PC-3 (cell line): ENCODE measurements at regions not wholly inside any gene's neighbourhood (a gene's known extent, or its start where the extent isn't known, plus 50 kb on each side); places are given as distances from the start of the nearest gene placed in this dataset.

Experiments used
- ATAC-seq: fragments of 200-7000 bp; cut with Tn5 transposase; 2 replicates; pipeline ENCODE4 v1.9.1; 2020; ENCODE audit warnings: mild to moderate bottlenecking, moderate library complexity
- BruUV-seq: library from RNA; stranded (reverse); fragments of 400-500 nt; replicated peaks from 2 replicates; lab custom pipeline; 2021; lab: Mats Ljungman, UMichigan
- CTCF ChIA-PET: fragments of 300-600 bp; sonication (Branson Sonifier 250); formaldehyde crosslinking; loops from one replicate; lab custom pipeline; 2022; ENCODE audit warnings: antibody characterized with exemption; lab: Charles Lee
- POLR2A ChIA-PET: fragments of 300-600 bp; sonication (Branson Sonifier 250); formaldehyde crosslinking; loops from one replicate; lab custom pipeline; 2022; ENCODE audit warnings: antibody characterized with exemption; ENCODE audit not compliant: unreplicated experiment; lab: Charles Lee
- DNase-seq: peaks from one replicate; pipeline ENCODE4 v3.0.0-alpha.2; 2015
- H2AFZ ChIP-seq: fragments of 300-600 bp; sonication (generic); 2 replicates; pipeline ENCODE4 v1.6.0; 2016; ENCODE audit warnings: antibody characterized with exemption, low read length
- H3F3A ChIP-seq: fragments of 300-600 bp; sonication (generic); one replicate; pipeline ENCODE4 v1.6.0; 2017; ENCODE audit warnings: antibody characterized with exemption, low read length, control low read depth, mild to moderate bottlenecking; ENCODE audit not compliant: unreplicated experiment
- H3K27ac ChIP-seq: fragments of 300-600 bp; sonication (generic); 2 replicates; pipeline ENCODE4 v1.5.1; 2016; ENCODE audit warnings: mild to moderate bottlenecking, low read length
- H3K27me3 ChIP-seq: fragments of 300-600 bp; sonication (generic); 2 replicates; pipeline ENCODE4 v1.6.1; 2016; ENCODE audit warnings: low read length, mixed read lengths
- H3K36me3 ChIP-seq: fragments of 300-600 bp; sonication (generic); 2 replicates; pipeline ENCODE4 v1.6.1; 2016; ENCODE audit warnings: low read depth, mixed run types, low read length, mixed read lengths
- H3K4me1 ChIP-seq: fragments of 300-600 bp; sonication (generic); 2 replicates; pipeline ENCODE4 v1.5.1; 2016; ENCODE audit warnings: low read length; ENCODE audit not compliant: insufficient read depth
- H3K4me2 ChIP-seq: fragments of 300-600 bp; sonication (generic); 2 replicates; pipeline ENCODE4 v1.6.0; 2016; ENCODE audit warnings: low read length
- H3K4me3 ChIP-seq: fragments of 300-600 bp; sonication (generic); 2 replicates; pipeline ENCODE4 v1.5.1; 2016; ENCODE audit warnings: mild to moderate bottlenecking, low read length, mixed read lengths
- H3K79me2 ChIP-seq: fragments of 300-600 bp; sonication (generic); 2 replicates; pipeline ENCODE4 v1.6.1; 2017; ENCODE audit warnings: low read length, mixed read lengths
- H3K9ac ChIP-seq: fragments of 300-600 bp; sonication (generic); 2 replicates; pipeline ENCODE4 v1.6.0; 2016; ENCODE audit warnings: mild to moderate bottlenecking, low read length
- H3K9me2 ChIP-seq: fragments of 300-600 bp; sonication (generic); replicated peaks from 2 replicates; pipeline ENCODE4 v1.6.1; 2016; ENCODE audit warnings: mixed run types, low read length, mixed read lengths
- H3K9me3 ChIP-seq: fragments of 300-600 bp; sonication (generic); 2 replicates; pipeline ENCODE4 v1.6.1; 2016; ENCODE audit warnings: low read length, mixed read lengths
- H4K20me1 ChIP-seq: fragments of 300-600 bp; sonication (generic); 2 replicates; pipeline ENCODE4 v1.6.1; 2016; ENCODE audit warnings: low read length, mixed read lengths
- EZH2 ChIP-seq: fragments of 300-600 bp; sonication (generic); IDR thresholded peaks from one replicate; pipeline ENCODE4 v1.6.1; 2017; ENCODE audit warnings: antibody characterized with exemption, mild to moderate bottlenecking, low read length; ENCODE audit not compliant: unreplicated experiment
- EZH2phosphoT487 ChIP-seq: fragments of 300-600 bp; sonication (generic); IDR thresholded peaks from 2 replicates; pipeline ENCODE4 v1.6.1; 2018; ENCODE audit warnings: mild to moderate bottlenecking, antibody characterized with exemption, low read length, borderline replicate concordance
- intact Hi-C: fragments of 100-400 bp; cut with micrococcal nuclease; formaldehyde crosslinking; loops from 2 replicates; pipeline ENCODE4 v1.9.0; 2023
- TF ChIP-seq, protein P1 (sequence below): fragments of 300-600 bp; sonication (generic); conservative IDR thresholded peaks from 2 replicates; pipeline ENCODE4 v1.5.1; 2017; ENCODE audit warnings: antibody characterized with exemption, low read depth, mild to moderate bottlenecking, low read length

DNA sequence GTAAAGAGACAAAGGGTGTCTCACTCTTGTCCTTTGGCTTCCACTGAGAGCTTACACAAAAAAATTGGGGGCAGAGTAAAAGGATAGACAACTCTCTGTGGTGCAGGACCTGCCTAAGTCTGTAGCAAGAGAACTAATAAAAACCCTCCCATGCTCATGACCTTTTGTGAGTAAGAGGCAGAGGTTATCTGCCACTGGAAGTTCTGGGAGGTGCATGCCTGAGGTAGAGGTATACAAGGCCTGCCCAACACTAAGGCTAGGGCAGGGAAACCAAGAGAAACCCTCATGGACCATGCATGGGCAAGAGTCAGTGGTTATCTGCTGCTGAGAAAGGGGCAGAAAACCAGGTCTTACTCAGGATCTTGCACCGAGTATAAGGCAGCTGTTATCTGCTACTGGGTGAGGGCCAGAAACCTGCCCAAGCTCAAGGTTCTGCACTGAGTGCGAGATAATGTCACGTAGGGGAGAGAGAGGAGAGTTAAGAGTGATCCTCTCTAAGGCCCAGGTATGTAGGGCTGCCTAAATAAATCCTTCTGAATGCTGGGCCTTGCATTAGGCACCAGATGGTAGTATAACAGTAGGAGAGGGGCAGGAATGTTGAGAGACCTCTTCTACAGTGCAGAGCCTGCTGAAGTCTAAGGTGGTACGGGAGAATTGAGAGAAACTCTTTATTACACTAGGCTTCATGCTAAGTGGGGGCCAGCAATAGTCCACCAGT is 143.4 kb downstream of the MACROH2A1 start:
- no peak overlapping the region for H2AFZ ChIP-seq
- H3K4me1 ChIP-seq: no peaks in the 10 kb centered on the region
- no peak overlapping the region for H3K27ac ChIP-seq
- H3K79me2 ChIP-seq: no peaks in the 10 kb centered on the region
- DNase-seq (no peak), ATAC-seq (no peak)
- H3K27me3 ChIP-seq: no peaks in the 10 kb centered on the region
- H3K9me3 ChIP-seq: no peaks in the 10 kb centered on the region
- no peak for TF ChIP-seq EZH2
- TF ChIP-seq, protein P1, sequence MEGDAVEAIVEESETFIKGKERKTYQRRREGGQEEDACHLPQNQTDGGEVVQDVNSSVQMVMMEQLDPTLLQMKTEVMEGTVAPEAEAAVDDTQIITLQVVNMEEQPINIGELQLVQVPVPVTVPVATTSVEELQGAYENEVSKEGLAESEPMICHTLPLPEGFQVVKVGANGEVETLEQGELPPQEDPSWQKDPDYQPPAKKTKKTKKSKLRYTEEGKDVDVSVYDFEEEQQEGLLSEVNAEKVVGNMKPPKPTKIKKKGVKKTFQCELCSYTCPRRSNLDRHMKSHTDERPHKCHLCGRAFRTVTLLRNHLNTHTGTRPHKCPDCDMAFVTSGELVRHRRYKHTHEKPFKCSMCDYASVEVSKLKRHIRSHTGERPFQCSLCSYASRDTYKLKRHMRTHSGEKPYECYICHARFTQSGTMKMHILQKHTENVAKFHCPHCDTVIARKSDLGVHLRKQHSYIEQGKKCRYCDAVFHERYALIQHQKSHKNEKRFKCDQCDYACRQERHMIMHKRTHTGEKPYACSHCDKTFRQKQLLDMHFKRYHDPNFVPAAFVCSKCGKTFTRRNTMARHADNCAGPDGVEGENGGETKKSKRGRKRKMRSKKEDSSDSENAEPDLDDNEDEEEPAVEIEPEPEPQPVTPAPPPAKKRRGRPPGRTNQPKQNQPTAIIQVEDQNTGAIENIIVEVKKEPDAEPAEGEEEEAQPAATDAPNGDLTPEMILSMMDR: no peak
- TF ChIP-seq EZH2phosphoT487: no peak
- CTCF ChIA-PET: no interaction called here
- no peaks in the 10 kb centered on the region for H3K9me2 ChIP-seq
- no peak overlapping the region for H3K9ac ChIP-seq
- intact Hi-C loops: no loop called here
- no peaks in the 10 kb centered on the region for H3F3A ChIP-seq
- H3K4me2 ChIP-seq: no peak overlapping the region
- H3K4me3 ChIP-seq: no peak overlapping the region
- H3K36me3 ChIP-seq: no peaks in the 10 kb centered on the region
- BruUV-seq: no TSS peak
- H4K20me1 ChIP-seq: no peaks in the 10 kb centered on the region
- POLR2A ChIA-PET: no interaction called here

DNA sequence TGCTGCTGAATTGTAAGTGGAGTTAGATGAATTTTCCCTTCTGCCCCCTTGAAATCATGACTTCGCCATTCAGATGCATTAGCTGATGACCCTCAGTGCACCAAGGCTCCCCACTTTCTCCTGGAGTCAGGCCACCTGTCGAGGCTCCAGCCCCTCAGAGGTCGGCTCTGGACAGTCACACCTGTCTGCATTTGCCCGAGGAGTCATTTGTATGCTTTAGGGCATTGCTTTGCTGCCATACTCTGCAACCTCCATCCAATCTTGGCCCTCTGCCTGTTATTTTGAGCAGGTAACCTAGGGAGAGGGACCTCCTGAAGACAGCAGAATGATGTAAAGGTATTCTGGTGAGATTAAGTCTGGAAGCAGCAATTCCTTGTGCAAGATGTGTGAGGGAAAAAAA is 144.8 kb downstream of the MACROH2A1 start:
- Histone ChIP-seq H2AFZ (no peak overlapping the region), H3K4me1 (no peaks in the 10 kb centered on the region), H3F3A (no peaks in the 10 kb centered on the region), H3K4me2 (no peak overlapping the region), H3K27me3 (no peaks in the 10 kb centered on the region), H3K4me3 (no peak overlapping the region), H3K9me3 (no peaks in the 10 kb centered on the region), H3K9me2 (no peaks in the 10 kb centered on the region), H3K79me2 (no peaks in the 10 kb centered on the region), H4K20me1 (no peaks in the 10 kb centered on the region), H3K36me3 (no peaks in the 10 kb centered on the region), H3K27ac (no peak overlapping the region), H3K9ac (no peak overlapping the region)
- intact Hi-C loops: no loop called here
- ChIA-PET POLR2A (no interaction called here), CTCF (no interaction called here)
- ATAC-seq: no peak
- no peak for DNase-seq
- no TSS peak for BruUV-seq
- TF ChIP-seq EZH2phosphoT487 (no peak), EZH2 (no peak)
- TF ChIP-seq, protein P1: no peak

DNA sequence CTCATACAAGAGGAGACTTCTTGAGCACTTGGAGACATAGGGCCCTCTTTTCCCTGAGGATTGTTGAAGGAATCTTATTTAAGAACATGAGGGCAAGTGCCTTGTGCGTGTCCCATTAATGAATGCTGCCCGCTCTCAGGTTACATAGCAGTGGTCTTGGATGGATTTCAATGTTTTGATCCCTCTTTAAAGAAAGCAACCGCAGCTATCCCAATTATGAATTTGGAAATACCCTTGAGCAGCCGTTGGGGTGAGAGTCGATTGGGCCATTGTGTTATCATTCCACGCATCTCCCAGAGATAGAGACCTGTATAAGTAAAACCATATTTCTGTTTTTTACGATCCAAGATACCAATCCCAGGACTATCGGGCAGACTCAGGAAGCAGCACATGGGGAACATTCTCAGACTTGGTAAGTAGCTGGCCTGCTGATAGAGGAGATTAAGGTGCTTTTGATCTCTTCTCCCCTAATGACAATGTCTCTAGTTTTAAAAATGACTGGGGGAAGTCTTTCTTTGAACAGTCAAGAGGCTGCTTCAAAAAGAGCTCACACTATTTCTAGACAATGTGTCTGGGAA is 145.3 kb downstream of the MACROH2A1 start:
- H3F3A ChIP-seq: no peaks in the 10 kb centered on the region
- H3K4me1 ChIP-seq: no peaks in the 10 kb centered on the region
- no peaks in the 10 kb centered on the region for H3K36me3 ChIP-seq
- TF ChIP-seq EZH2phosphoT487 (no peak), EZH2 (no peak)
- TF ChIP-seq, protein P1: no peak
- H4K20me1 ChIP-seq: no peaks in the 10 kb centered on the region
- no peak overlapping the region for H3K4me3 ChIP-seq
- no TSS peak for BruUV-seq
- no peaks in the 10 kb centered on the region for H3K9me2 ChIP-seq
- H3K9ac ChIP-seq: no peak overlapping the region
- ATAC-seq (no peak), DNase-seq (no peak)
- no peak overlapping the region for H3K27ac ChIP-seq
- intact Hi-C loops: no loop called here
- H3K4me2 ChIP-seq: no peak overlapping the region
- POLR2A ChIA-PET: no interaction called here
- H2AFZ ChIP-seq: no peak overlapping the region
- H3K9me3 ChIP-seq: no peaks in the 10 kb centered on the region
- H3K79me2 ChIP-seq: no peaks in the 10 kb centered on the region
- H3K27me3 ChIP-seq: no peaks in the 10 kb centered on the region
- CTCF ChIA-PET: no interaction called here
